CD8-positive, alpha-beta memory T cell (primary cell): ENCODE measurements at regions not wholly inside any gene's neighbourhood (a gene's known extent, or its start where the extent isn't known, plus 50 kb on each side); places are given as distances from the start of the nearest gene placed in this dataset.

Source experiments
- CTCF ChIA-PET: fragments of 350-600 bp; sonication (Branson Sonifier 250); formaldehyde crosslinking; loops from one replicate; lab custom pipeline; 2021; ENCODE audit warnings: antibody characterized with exemption; lab: Charles Lee
- POLR2A ChIA-PET: fragments of 350-600 bp; sonication (Branson Sonifier 250); formaldehyde crosslinking; loops from one replicate; lab custom pipeline; 2021; ENCODE audit warnings: antibody characterized with exemption; lab: Charles Lee
- DNase-seq, 5 donors: peaks; one replicate each; pipeline versions ENCODE4 v3.0.0 to v3.0.0-alpha.2; 2020 to 2022; ENCODE audit warnings: mixed read lengths in 1 of 5
- H3K27ac ChIP-seq: one replicate; pipeline ENCODE4 v1.7.0; 2013; ENCODE audit warnings: low read depth, mild to moderate bottlenecking, low read length, moderate library complexity
- H3K27me3 ChIP-seq: 2 replicates; pipeline ENCODE4 v1.7.0; 2013; ENCODE audit warnings: low read length, mild to moderate bottlenecking; ENCODE audit not compliant: insufficient read depth, poor library complexity, severe bottlenecking
- H3K36me3 ChIP-seq: 2 replicates; pipeline ENCODE4 v1.7.0; 2013; ENCODE audit warnings: mild to moderate bottlenecking, low read length, moderate library complexity; ENCODE audit not compliant: insufficient read depth
- H3K4me1 ChIP-seq: 2 replicates; pipeline ENCODE4 v1.7.0; 2013; ENCODE audit warnings: mild to moderate bottlenecking, low read length, moderate library complexity; ENCODE audit not compliant: insufficient read depth
- H3K4me3 ChIP-seq: 2 replicates; pipeline ENCODE4 v1.7.0; 2013; ENCODE audit warnings: mild to moderate bottlenecking, low read length
- H3K9me3 ChIP-seq: 2 replicates; pipeline ENCODE4 v1.7.0; 2013; ENCODE audit warnings: mild to moderate bottlenecking, low read length
- H3K27ac Mint-ChIP-seq, 8 donors: one replicate each; pipeline ENCODE4 v1.8.0; 2020 to 2021; ENCODE audit warnings: mixed read lengths in 8 of 8, mild to moderate bottlenecking in 6 of 8, inconsistent platforms in 3 of 8, moderate library complexity in 3 of 8
- H3K27me3 Mint-ChIP-seq, 2 donors: one replicate each; pipeline ENCODE4 v1.8.0; 2020 to 2021; ENCODE audit warnings: mixed read lengths in 2 of 2, mild to moderate bottlenecking in 1 of 2, moderate library complexity in 1 of 2
- H3K36me3 Mint-ChIP-seq, 3 donors: one replicate each; pipeline ENCODE4 v1.8.0; 2020 to 2021; ENCODE audit warnings: mixed read lengths in 3 of 3, inconsistent platforms in 1 of 3, mild to moderate bottlenecking in 1 of 3
- H3K4me1 Mint-ChIP-seq, 3 donors: one replicate each; pipeline ENCODE4 v1.8.0; 2020 to 2021; ENCODE audit warnings: mixed read lengths in 3 of 3, inconsistent platforms in 1 of 3, mild to moderate bottlenecking in 1 of 3
- H3K4me3 Mint-ChIP-seq, 7 donors: one replicate each; pipeline ENCODE4 v1.8.0; 2020 to 2021; ENCODE audit warnings: mixed read lengths in 7 of 7, mild to moderate bottlenecking in 6 of 7, moderate library complexity in 4 of 7, inconsistent platforms in 2 of 7
- H3K9me3 Mint-ChIP-seq, 5 donors: one replicate each; pipeline ENCODE4 v1.8.0; 2020 to 2022; ENCODE audit warnings: mixed read lengths in 5 of 5, mild to moderate bottlenecking in 3 of 5, moderate library complexity in 2 of 5, inconsistent platforms in 1 of 5

- H3K27me3 ChIP-seq, result no peaks in the 10 kb centered on the region
- Mint-ChIP-seq H3K4me3 (no peak overlapping the region), H3K27me3 (no peaks in the 10 kb centered on the region), H3K27ac (no peak overlapping the region), H3K4me1 (no peaks in the 10 kb centered on the region), H3K9me3 (peaks cover 0 to 11% (median 0%) of the 10 kb centered on the region in 5 donors), H3K36me3 (no peaks in the 10 kb centered on the region)
- POLR2A ChIA-PET, result no interaction called here
- H3K27ac ChIP-seq, result no peak overlapping the region
- H3K9me3 ChIP-seq, result no peaks in the 10 kb centered on the region
- DNase-seq, result no peak
- H3K4me1 ChIP-seq, result no peaks in the 10 kb centered on the region
- no peak overlapping the region for H3K4me3 ChIP-seq
- no peaks in the 10 kb centered on the region for H3K36me3 ChIP-seq
- CTCF ChIA-PET, result no interaction called here
Measured at GRCh38 chr15:36062357-36062756, 516.4 kb upstream of the DPH6 start.

GRCh38 chr15:36066757-36067156 lies 512.7 kb upstream of the CDIN1 start:
- Mint-ChIP-seq H3K36me3 (no peaks in the 10 kb centered on the region), H3K4me3 (no peak overlapping the region), H3K27me3 (no peaks in the 10 kb centered on the region), H3K27ac (no peak overlapping the region), H3K9me3 (peaks cover 0 to 11% (median 0%) of the 10 kb centered on the region in 5 donors), H3K4me1 (no peaks in the 10 kb centered on the region)
- Histone ChIP-seq H3K27ac (no peak overlapping the region), H3K4me3 (no peak overlapping the region), H3K36me3 (no peaks in the 10 kb centered on the region), H3K4me1 (no peaks in the 10 kb centered on the region), H3K27me3 (no peaks in the 10 kb centered on the region), H3K9me3 (no peaks in the 10 kb centered on the region)
- ChIA-PET CTCF (no interaction called here), POLR2A (no interaction called here)
- DNase-seq, result no peak

GRCh38 chr15:36067483-36068274 lies 511.7 kb upstream of the CDIN1 start:
- no peaks in the 10 kb centered on the region for H3K36me3 ChIP-seq
- Mint-ChIP-seq H3K9me3 (peaks cover 0 to 10% (median 0%) of the 10 kb centered on the region in 5 donors), H3K27ac (no peak overlapping the region), H3K36me3 (no peaks in the 10 kb centered on the region), H3K4me3 (no peak overlapping the region), H3K27me3 (no peaks in the 10 kb centered on the region), H3K4me1 (no peaks in the 10 kb centered on the region)
- no peaks in the 10 kb centered on the region for H3K27me3 ChIP-seq
- H3K9me3 ChIP-seq, result no peaks in the 10 kb centered on the region
- no peaks in the 10 kb centered on the region for H3K4me1 ChIP-seq
- ChIA-PET POLR2A (no interaction called here), CTCF (no interaction called here)
- H3K27ac ChIP-seq, result no peak overlapping the region
- no peak for DNase-seq
- H3K4me3 ChIP-seq, result no peak overlapping the region

GRCh38 chr15:36075333-36075732 lies 504.1 kb upstream of the CDIN1 start:
- CTCF ChIA-PET, result no interaction called here
- Mint-ChIP-seq H3K9me3 (peaks cover 0 to 13% (median 8%) of the 10 kb centered on the region in 5 donors), H3K4me3 (no peak overlapping the region), H3K27me3 (no peaks in the 10 kb centered on the region), H3K4me1 (no peaks in the 10 kb centered on the region), H3K36me3 (no peaks in the 10 kb centered on the region), H3K27ac (no peak overlapping the region)
- H3K4me1 ChIP-seq, result no peaks in the 10 kb centered on the region
- POLR2A ChIA-PET, result no interaction called here
- H3K27me3 ChIP-seq, result no peaks in the 10 kb centered on the region
- no peak overlapping the region for H3K27ac ChIP-seq
- DNase-seq, result no peak
- H3K36me3 ChIP-seq, result no peaks in the 10 kb centered on the region
- no peaks in the 10 kb centered on the region for H3K9me3 ChIP-seq
- H3K4me3 ChIP-seq, result no peak overlapping the region

- Mint-ChIP-seq H3K27ac (no peak overlapping the region), H3K36me3 (no peaks in the 10 kb centered on the region), H3K9me3 (peaks cover 3 to 23% (median 19%) of the 10 kb centered on the region in 5 donors), H3K27me3 (no peaks in the 10 kb centered on the region), H3K4me3 (no peak overlapping the region), H3K4me1 (no peaks in the 10 kb centered on the region)
- CTCF ChIA-PET, result no interaction called here
- H3K4me3 ChIP-seq, result no peak overlapping the region
- no peaks in the 10 kb centered on the region for H3K27me3 ChIP-seq
- POLR2A ChIA-PET, result no interaction called here
- H3K9me3 ChIP-seq, result no peaks in the 10 kb centered on the region
- no peak overlapping the region for H3K27ac ChIP-seq
- DNase-seq, result no peak
- H3K36me3 ChIP-seq, result no peaks in the 10 kb centered on the region
- H3K4me1 ChIP-seq, result no peaks in the 10 kb centered on the region
Measured at GRCh38 chr15:36079021-36079420, 500.4 kb upstream of the CDIN1 start.

GRCh38 chr15:36080759-36081158 lies 498.7 kb upstream of the CDIN1 start:
- peaks cover 3 to 22% (median 19%) of the 10 kb centered on the region in 5 donors for H3K9me3 Mint-ChIP-seq
- Histone ChIP-seq H3K27ac (no peak overlapping the region), H3K27me3 (no peaks in the 10 kb centered on the region), H3K36me3 (no peaks in the 10 kb centered on the region), H3K9me3 (no peaks in the 10 kb centered on the region), H3K4me3 (no peak overlapping the region), H3K4me1 (no peaks in the 10 kb centered on the region)
- POLR2A ChIA-PET, result no interaction called here
- H3K36me3 Mint-ChIP-seq, result no peaks in the 10 kb centered on the region
- H3K27me3 Mint-ChIP-seq, result no peaks in the 10 kb centered on the region
- no peaks in the 10 kb centered on the region for H3K4me1 Mint-ChIP-seq
- H3K4me3 Mint-ChIP-seq, result no peak overlapping the region
- H3K27ac Mint-ChIP-seq, result no peak overlapping the region
- no peak for DNase-seq
- CTCF ChIA-PET, result no interaction called here

- no peaks in the 10 kb centered on the region for H3K27me3 ChIP-seq
- no peak for DNase-seq
- no peak overlapping the region for H3K4me3 ChIP-seq
- H3K27ac ChIP-seq, result no peak overlapping the region
- H3K4me3 Mint-ChIP-seq, result no peak overlapping the region
- no peaks in the 10 kb centered on the region for H3K4me1 Mint-ChIP-seq
- H3K36me3 ChIP-seq, result no peaks in the 10 kb centered on the region
- H3K36me3 Mint-ChIP-seq, result no peaks in the 10 kb centered on the region
- H3K27ac Mint-ChIP-seq, result no peak overlapping the region
- POLR2A ChIA-PET, result no interaction called here
- CTCF ChIA-PET, result no interaction called here
- H3K27me3 Mint-ChIP-seq, result no peaks in the 10 kb centered on the region
- H3K9me3 Mint-ChIP-seq, result peaks cover 0 to 14% (median 2%) of the 10 kb centered on the region in 5 donors
- H3K9me3 ChIP-seq, result no peaks in the 10 kb centered on the region
- no peaks in the 10 kb centered on the region for H3K4me1 ChIP-seq
Measured at GRCh38 chr15:36090286-36090946, 489.0 kb upstream of the CDIN1 start.

GRCh38 chr15:36106640-36107335 lies 472.6 kb upstream of the CDIN1 start:
- Histone ChIP-seq H3K27ac (no peak overlapping the region), H3K36me3 (no peaks in the 10 kb centered on the region), H3K9me3 (no peaks in the 10 kb centered on the region), H3K4me1 (no peaks in the 10 kb centered on the region), H3K27me3 (no peaks in the 10 kb centered on the region), H3K4me3 (no peak overlapping the region)
- Mint-ChIP-seq H3K36me3 (no peaks in the 10 kb centered on the region), H3K4me1 (no peaks in the 10 kb centered on the region), H3K27me3 (no peaks in the 10 kb centered on the region), H3K27ac (no peak overlapping the region), H3K9me3 (no peaks in the 10 kb centered on the region), H3K4me3 (no peak overlapping the region)
- ChIA-PET POLR2A (no interaction called here), CTCF (no interaction called here)
- no peak for DNase-seq
